IPS-20b (cell line): ENCODE measurements at regions not wholly inside any gene's neighbourhood (a gene's known extent, or its start where the extent isn't known, plus 50 kb on each side); places are given as distances from the start of the nearest gene placed in this dataset.

Source experiments
- H3K27ac ChIP-seq: one replicate; pipeline ENCODE4 v1.5.1; 2013; ENCODE audit warnings: low read length
- H3K27me3 ChIP-seq: 2 replicates; pipeline ENCODE4 v1.6.1; 2013; ENCODE audit warnings: mild to moderate bottlenecking, low read length, inconsistent platforms; ENCODE audit not compliant: insufficient read depth
- H3K36me3 ChIP-seq: 2 replicates; pipeline ENCODE4 v1.6.1; 2013; ENCODE audit warnings: low read depth, mild to moderate bottlenecking, inconsistent platforms, low read length, moderate library complexity; ENCODE audit not compliant: insufficient read depth
- H3K4me1 ChIP-seq: 2 replicates; pipeline ENCODE4 v1.6.1; 2013; ENCODE audit warnings: mild to moderate bottlenecking, control low read depth, inconsistent platforms, low read length, moderate library complexity; ENCODE audit not compliant: insufficient read depth
- H3K4me3 ChIP-seq: 2 replicates; pipeline ENCODE4 v1.5.1; 2013; ENCODE audit warnings: mild to moderate bottlenecking, low read length, inconsistent platforms
- H3K9ac ChIP-seq: 2 replicates; pipeline ENCODE4 v1.6.1; 2013; ENCODE audit warnings: low read depth, mild to moderate bottlenecking, inconsistent platforms, low read length, moderate library complexity
- H3K9me3 ChIP-seq: 2 replicates; pipeline ENCODE4 v1.6.1; 2013; ENCODE audit warnings: mild to moderate bottlenecking, low read depth, low read length, inconsistent platforms; ENCODE audit not compliant: insufficient read depth

GRCh38 chr3:35380196-35380595 lies 259.1 kb upstream of the ARPP21 start:
- no peaks in the 10 kb centered on the region for H3K27me3 ChIP-seq
- no peaks in the 10 kb centered on the region for H3K36me3 ChIP-seq
- H3K4me3 ChIP-seq: no peak overlapping the region
- H3K27ac ChIP-seq: no peak overlapping the region
- H3K9me3 ChIP-seq: no peaks in the 10 kb centered on the region
- peaks cover 6% of the 10 kb centered on the region for H3K4me1 ChIP-seq
- no peak overlapping the region for H3K9ac ChIP-seq

GRCh38 chr3:35383216-35383615 lies 256.1 kb upstream of the ARPP21 start:
- Histone ChIP-seq H3K27me3 (no peaks in the 10 kb centered on the region), H3K4me3 (no peak overlapping the region), H3K4me1 (no peaks in the 10 kb centered on the region), H3K9me3 (no peaks in the 10 kb centered on the region), H3K9ac (no peak overlapping the region), H3K36me3 (no peaks in the 10 kb centered on the region), H3K27ac (no peak overlapping the region)

GRCh38 chr3:35383719-35384555 lies 255.4 kb upstream of the ARPP21 start:
- H3K36me3 ChIP-seq: no peaks in the 10 kb centered on the region
- no peak overlapping the region for H3K9ac ChIP-seq
- H3K27ac ChIP-seq: no peak overlapping the region
- H3K4me3 ChIP-seq: no peak overlapping the region
- H3K27me3 ChIP-seq: no peaks in the 10 kb centered on the region
- no peaks in the 10 kb centered on the region for H3K4me1 ChIP-seq
- no peaks in the 10 kb centered on the region for H3K9me3 ChIP-seq

DNA sequence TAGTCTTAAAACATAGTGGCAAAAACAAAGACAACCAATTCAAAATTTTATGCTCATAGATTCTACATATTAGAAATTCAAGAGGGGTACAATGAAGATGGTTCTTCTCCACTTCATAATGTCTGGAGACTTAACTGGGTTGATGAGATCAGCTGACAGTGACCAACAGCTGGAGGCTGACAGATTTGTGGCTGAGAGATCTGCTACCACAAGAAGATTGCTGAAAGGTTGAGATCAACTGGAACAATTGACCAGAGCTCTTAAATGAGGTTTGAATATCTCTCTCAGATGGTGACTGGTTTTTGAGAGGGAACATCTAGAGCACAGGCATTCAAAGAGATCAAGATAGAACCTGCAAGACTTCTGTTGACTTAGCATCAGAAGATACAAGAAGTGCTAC lies 254.1 kb upstream of the ARPP21 start:
- H3K4me1 ChIP-seq: no peaks in the 10 kb centered on the region
- no peak overlapping the region for H3K4me3 ChIP-seq
- no peak overlapping the region for H3K9ac ChIP-seq
- H3K27me3 ChIP-seq: no peaks in the 10 kb centered on the region
- H3K36me3 ChIP-seq: no peaks in the 10 kb centered on the region
- H3K27ac ChIP-seq: no peak overlapping the region
- no peaks in the 10 kb centered on the region for H3K9me3 ChIP-seq

DNA sequence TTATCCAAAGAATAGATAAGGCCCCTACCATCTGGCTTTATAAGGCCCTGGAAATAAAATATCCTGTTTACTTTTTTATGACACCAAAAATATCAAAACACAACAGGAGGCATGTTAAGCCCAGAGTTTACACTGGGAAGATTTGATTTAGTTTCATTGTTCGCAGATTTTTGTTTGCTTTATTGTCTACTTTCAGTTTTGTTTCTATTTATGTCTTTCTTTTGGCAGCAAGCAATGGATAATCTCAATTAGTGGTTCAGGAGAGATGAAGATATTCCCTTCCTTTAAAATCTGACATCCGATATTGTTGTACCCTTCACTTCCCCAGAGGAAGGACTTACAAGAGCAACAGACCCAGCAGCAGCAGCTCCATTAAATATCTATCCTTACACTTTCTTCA lies 249.4 kb upstream of the ARPP21 start:
- Histone ChIP-seq H3K9ac (no peak overlapping the region), H3K9me3 (peaks cover 31% of the 10 kb centered on the region), H3K4me1 (no peaks in the 10 kb centered on the region), H3K4me3 (no peak overlapping the region), H3K27me3 (no peaks in the 10 kb centered on the region), H3K27ac (no peak overlapping the region), H3K36me3 (no peaks in the 10 kb centered on the region)

DNA sequence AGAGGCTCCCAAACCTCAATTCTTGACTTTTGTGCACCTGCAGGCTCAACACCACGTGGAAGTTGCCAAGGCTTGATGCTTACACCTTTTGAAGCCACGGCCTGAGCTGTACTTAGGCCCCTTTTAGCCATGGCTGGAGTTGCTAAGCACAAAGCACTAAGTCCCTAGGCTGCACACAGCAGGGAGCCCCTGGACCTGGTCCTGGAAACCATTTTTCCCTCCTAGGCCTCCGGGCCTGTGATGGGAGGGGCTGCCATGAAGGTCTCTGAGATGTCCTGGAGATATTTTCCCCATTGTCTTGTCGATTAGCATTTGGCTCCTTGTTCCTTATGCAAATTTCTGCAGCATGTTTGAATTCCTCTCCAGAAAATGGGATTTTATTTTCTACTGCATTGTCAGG lies 247.1 kb upstream of the ARPP21 start:
- no peaks in the 10 kb centered on the region for H3K4me1 ChIP-seq

DNA sequence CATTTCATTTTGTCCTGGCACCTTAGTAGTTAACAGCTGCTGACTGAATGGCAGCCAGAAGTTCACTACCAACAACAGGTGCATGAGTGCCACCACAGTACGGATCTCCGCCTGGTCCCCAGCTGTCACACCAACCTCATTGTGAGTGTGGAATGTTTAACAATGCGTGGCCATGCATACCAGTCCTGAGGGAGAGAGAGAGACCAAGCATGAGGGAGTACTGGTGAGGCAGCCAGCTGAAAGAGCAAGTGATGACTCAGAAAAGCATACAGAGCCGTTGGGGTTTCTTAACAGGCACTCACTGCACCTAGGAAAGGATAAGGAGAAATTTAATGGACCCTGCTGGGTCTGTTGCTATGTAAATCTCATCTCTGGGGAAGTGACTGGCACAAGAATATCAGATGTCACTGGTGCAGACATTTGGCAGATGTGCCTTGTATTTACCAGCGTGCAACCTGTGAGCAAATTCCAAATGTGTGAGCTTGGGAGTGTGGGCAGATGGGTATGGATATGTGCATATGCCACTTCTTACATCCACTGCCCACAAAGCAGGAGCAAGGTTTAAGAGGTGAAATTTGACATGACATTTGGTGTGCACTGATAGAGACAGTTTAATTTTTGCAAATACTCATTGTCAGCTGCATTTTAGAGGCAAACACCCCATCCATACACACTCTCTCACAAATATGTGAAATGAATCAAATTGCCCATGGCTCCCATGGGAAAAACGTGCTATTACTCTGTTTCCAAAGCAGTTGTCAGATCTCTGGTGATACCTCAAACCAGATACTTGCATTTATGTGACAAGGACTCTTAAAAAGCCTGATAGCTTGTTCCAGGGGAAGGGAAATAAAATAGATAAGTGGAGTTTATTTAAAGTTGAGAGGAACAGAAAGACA lies 245.2 kb upstream of the ARPP21 start:
- Histone ChIP-seq H3K9ac (no peak overlapping the region), H3K27ac (no peak overlapping the region), H3K4me1 (no peaks in the 10 kb centered on the region), H3K36me3 (no peaks in the 10 kb centered on the region), H3K4me3 (no peak overlapping the region), H3K9me3 (peaks cover 31% of the 10 kb centered on the region), H3K27me3 (no peaks in the 10 kb centered on the region)

More for the DNA sequence above, 247.1 kb upstream of the ARPP21 start:
- Histone ChIP-seq H3K4me3 (no peak overlapping the region), H3K9me3 (peaks cover 31% of the 10 kb centered on the region), H3K27me3 (no peaks in the 10 kb centered on the region), H3K36me3 (no peaks in the 10 kb centered on the region), H3K27ac (no peak overlapping the region), H3K9ac (no peak overlapping the region)

- H3K36me3 ChIP-seq: no peaks in the 10 kb centered on the region
- no peaks in the 10 kb centered on the region for H3K4me1 ChIP-seq
- no peak overlapping the region for H3K27ac ChIP-seq
- H3K27me3 ChIP-seq: no peaks in the 10 kb centered on the region
- H3K9me3 ChIP-seq: peaks cover 31% of the 10 kb centered on the region
- no peak overlapping the region for H3K4me3 ChIP-seq
- no peak overlapping the region for H3K9ac ChIP-seq
Measured at GRCh38 chr3:35394905-35395304, 244.4 kb upstream of the ARPP21 start.

- Histone ChIP-seq H3K27me3 (no peaks in the 10 kb centered on the region), H3K9ac (no peak overlapping the region), H3K4me1 (no peaks in the 10 kb centered on the region), H3K9me3 (no peaks in the 10 kb centered on the region), H3K36me3 (no peaks in the 10 kb centered on the region), H3K27ac (no peak overlapping the region), H3K4me3 (no peak overlapping the region)
Measured at GRCh38 chr3:35401671-35402070, 237.7 kb upstream of the ARPP21 start.

- H3K4me3 ChIP-seq: no peak overlapping the region
Measured at GRCh38 chr3:35404571-35404970, 234.8 kb upstream of the ARPP21 start.

GRCh38 chr3:35408882-35409281 lies 230.4 kb upstream of the ARPP21 start:
- Histone ChIP-seq H3K4me1 (no peaks in the 10 kb centered on the region), H3K9ac (no peak overlapping the region), H3K9me3 (no peaks in the 10 kb centered on the region), H3K4me3 (no peak overlapping the region), H3K36me3 (no peaks in the 10 kb centered on the region), H3K27me3 (no peaks in the 10 kb centered on the region), H3K27ac (no peak overlapping the region)

More at GRCh38 chr3:35404571-35404970, 234.8 kb upstream of the ARPP21 start:
- Histone ChIP-seq H3K4me1 (no peaks in the 10 kb centered on the region), H3K27me3 (no peaks in the 10 kb centered on the region), H3K36me3 (no peaks in the 10 kb centered on the region), H3K9me3 (no peaks in the 10 kb centered on the region), H3K27ac (no peak overlapping the region), H3K9ac (no peak overlapping the region)

DNA sequence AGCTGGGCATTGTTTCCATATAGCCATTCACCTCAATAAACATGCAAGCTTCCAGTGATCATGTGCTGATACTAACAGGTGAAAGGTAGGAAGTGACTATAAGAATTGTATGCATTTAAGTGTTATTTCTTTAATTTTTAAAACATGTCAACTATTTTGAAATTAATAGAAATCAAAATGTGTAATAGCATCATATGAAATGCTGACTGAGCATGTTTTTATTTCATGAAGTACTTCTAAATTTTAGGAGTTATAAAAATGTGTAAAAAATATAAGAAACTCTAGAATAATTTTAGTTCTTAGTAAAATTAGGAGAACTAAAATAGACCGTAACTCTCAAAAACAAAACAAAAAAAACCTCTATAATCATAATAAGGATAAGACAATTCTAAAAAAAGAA lies 229.3 kb upstream of the ARPP21 start:
- H3K36me3 ChIP-seq: no peaks in the 10 kb centered on the region
- H3K27ac ChIP-seq: no peak overlapping the region
- no peak overlapping the region for H3K9ac ChIP-seq
- no peaks in the 10 kb centered on the region for H3K4me1 ChIP-seq
- no peak overlapping the region for H3K4me3 ChIP-seq
- no peaks in the 10 kb centered on the region for H3K27me3 ChIP-seq
- no peaks in the 10 kb centered on the region for H3K9me3 ChIP-seq
